ENCODE measurements at regions not wholly inside any gene's neighbourhood (a gene's known extent, or its start where the extent isn't known, plus 50 kb on each side); places are given as distances from the start of the nearest gene placed in this dataset.

DNA sequence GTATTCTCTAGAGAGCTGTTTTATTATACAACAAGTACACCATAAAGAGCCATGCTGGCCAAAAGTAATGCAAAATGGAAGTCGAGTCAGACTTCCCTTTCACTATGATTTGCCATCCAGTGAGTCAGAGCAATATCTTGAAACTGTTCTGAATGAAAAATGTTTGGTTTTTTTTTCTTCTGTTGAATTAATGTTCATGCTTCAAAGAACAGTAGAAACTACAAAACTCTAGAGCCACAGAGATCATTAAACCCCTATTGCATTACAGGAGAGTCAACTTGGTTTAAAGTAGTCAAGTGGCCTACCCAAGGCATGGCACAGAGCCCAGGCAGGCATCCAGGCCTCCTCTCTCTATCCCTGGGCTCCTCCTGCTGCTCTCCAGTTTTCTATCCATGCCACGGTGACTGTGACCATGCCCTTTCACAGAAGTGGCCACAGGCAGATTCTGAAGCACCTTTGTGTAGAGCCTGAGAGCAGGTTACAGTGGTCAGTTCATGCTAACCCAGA lies 358.9 kb downstream of the DEPDC1B start:
- TF ChIP-seq, protein P1, sequence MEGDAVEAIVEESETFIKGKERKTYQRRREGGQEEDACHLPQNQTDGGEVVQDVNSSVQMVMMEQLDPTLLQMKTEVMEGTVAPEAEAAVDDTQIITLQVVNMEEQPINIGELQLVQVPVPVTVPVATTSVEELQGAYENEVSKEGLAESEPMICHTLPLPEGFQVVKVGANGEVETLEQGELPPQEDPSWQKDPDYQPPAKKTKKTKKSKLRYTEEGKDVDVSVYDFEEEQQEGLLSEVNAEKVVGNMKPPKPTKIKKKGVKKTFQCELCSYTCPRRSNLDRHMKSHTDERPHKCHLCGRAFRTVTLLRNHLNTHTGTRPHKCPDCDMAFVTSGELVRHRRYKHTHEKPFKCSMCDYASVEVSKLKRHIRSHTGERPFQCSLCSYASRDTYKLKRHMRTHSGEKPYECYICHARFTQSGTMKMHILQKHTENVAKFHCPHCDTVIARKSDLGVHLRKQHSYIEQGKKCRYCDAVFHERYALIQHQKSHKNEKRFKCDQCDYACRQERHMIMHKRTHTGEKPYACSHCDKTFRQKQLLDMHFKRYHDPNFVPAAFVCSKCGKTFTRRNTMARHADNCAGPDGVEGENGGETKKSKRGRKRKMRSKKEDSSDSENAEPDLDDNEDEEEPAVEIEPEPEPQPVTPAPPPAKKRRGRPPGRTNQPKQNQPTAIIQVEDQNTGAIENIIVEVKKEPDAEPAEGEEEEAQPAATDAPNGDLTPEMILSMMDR (conservative IDR thresholded peaks at IDR 0.05; ENCODE audit: low read length) = no peak
- no peak for TF ChIP-seq EZH2phosphoT487 (IDR thresholded peaks at IDR 0.05; ENCODE audit: borderline replicate concordance)
- Histone ChIP-seq H3K9me3 (ENCODE audit: insufficient read depth, low read depth, low read length) (no peaks in the 10 kb centered on the region), H3K79me2 (ENCODE audit: insufficient read depth, low read length) (no peaks in the 10 kb centered on the region), H2AFZ (ENCODE audit: low read length) (no peak overlapping the region), H3K36me3 (ENCODE audit: insufficient read depth, low read length) (no peaks in the 10 kb centered on the region), H3K9ac (ENCODE audit: low read depth, low read length, poor library complexity, severe bottlenecking) (no peak overlapping the region), H3K4me3 (ENCODE audit: low read length, poor library complexity, severe bottlenecking) (no peak overlapping the region), H3K4me1 (ENCODE audit: insufficient read depth, low read length, poor library complexity, severe bottlenecking) (no peaks in the 10 kb centered on the region), H3F3A (ENCODE audit: low read depth) (no peaks in the 10 kb centered on the region), H3K27me3 (ENCODE audit: insufficient read depth, low read length, poor library complexity, severe bottlenecking) (peaks cover 3% of the 10 kb centered on the region), H3K4me2 (ENCODE audit: low read depth, low read length, poor library complexity, severe bottlenecking) (no peak overlapping the region), H3K9me2 (replicated peaks; ENCODE audit: low read depth, low read length) (no peaks in the 10 kb centered on the region), H4K20me1 (ENCODE audit: insufficient read depth, low read length, poor library complexity, severe bottlenecking) (no peaks in the 10 kb centered on the region)

DNA sequence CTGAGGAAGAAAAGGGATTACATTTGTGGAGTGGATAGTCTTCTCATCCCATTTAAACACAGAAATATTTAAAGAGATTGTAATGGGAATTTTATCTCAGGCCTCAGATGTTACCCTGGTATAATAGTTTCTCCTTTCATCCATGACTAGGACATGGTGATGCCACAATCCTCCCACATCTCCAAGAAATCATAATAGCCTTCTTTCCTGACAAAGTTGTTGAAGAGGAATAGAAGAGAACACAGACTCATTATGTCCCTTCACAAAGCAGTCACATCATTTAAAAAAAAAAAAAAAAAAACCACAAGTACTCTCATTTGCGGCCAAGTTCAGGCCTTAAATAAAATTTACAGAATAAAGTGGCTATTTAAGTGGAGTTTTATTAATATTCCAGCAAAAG lies 359.6 kb downstream of the DEPDC1B start:
- TF ChIP-seq EZH2phosphoT487 (IDR thresholded peaks at IDR 0.05; ENCODE audit: borderline replicate concordance) = no peak
- TF ChIP-seq, protein P1 (conservative IDR thresholded peaks at IDR 0.05; ENCODE audit: low read length) = no peak
- no peaks in the 10 kb centered on the region for H3K36me3 ChIP-seq (ENCODE audit: insufficient read depth, low read length)
- H3K27me3 ChIP-seq (ENCODE audit: insufficient read depth, low read length, poor library complexity, severe bottlenecking) = peaks cover 3% of the 10 kb centered on the region
- no peaks in the 10 kb centered on the region for H3K4me1 ChIP-seq (ENCODE audit: insufficient read depth, low read length, poor library complexity, severe bottlenecking)
- no peaks in the 10 kb centered on the region for H3K9me3 ChIP-seq (ENCODE audit: insufficient read depth, low read depth, low read length)
- H3F3A ChIP-seq (ENCODE audit: low read depth) = no peaks in the 10 kb centered on the region
- no peak overlapping the region for H3K4me3 ChIP-seq (ENCODE audit: low read length, poor library complexity, severe bottlenecking)
- no peak overlapping the region for H3K9ac ChIP-seq (ENCODE audit: low read depth, low read length, poor library complexity, severe bottlenecking)
- H3K9me2 ChIP-seq (replicated peaks; ENCODE audit: low read depth, low read length) = no peaks in the 10 kb centered on the region
- no peak overlapping the region for H3K4me2 ChIP-seq (ENCODE audit: low read depth, low read length, poor library complexity, severe bottlenecking)
- H2AFZ ChIP-seq (ENCODE audit: low read length) = no peak overlapping the region
- H4K20me1 ChIP-seq (ENCODE audit: insufficient read depth, low read length, poor library complexity, severe bottlenecking) = no peaks in the 10 kb centered on the region
- H3K79me2 ChIP-seq (ENCODE audit: insufficient read depth, low read length) = no peaks in the 10 kb centered on the region

DNA sequence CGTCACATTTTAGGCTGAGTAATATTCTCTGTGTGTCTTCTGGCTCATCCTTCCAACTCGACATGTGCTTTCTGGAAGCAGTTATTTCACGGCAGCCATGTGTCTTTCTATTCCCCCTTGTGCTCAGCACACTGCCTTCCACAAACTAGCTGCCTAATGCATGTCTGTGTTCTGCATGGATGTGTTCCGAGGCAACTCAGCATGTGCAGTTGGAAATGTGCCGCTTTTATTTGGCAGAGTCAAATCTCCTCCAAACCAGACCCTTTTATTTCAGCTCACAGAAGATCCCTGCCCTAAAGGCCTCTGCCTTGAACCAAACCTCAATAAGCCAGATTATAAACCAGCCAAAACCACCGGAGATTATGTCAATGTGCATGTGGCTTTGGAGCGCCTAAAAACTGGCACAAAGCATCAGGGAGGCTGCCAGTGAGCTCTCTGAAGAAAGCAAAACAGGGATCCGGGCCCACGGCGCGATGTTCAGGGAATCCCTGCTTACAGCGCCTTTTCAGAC lies 360.2 kb downstream of the DEPDC1B start:
- no peaks in the 10 kb centered on the region for H3K9me3 ChIP-seq (ENCODE audit: insufficient read depth, low read depth, low read length)
- H3F3A ChIP-seq (ENCODE audit: low read depth) = no peaks in the 10 kb centered on the region
- TF ChIP-seq, protein P1 (conservative IDR thresholded peaks at IDR 0.05; ENCODE audit: low read length) = no peak
- TF ChIP-seq EZH2phosphoT487 (IDR thresholded peaks at IDR 0.05; ENCODE audit: borderline replicate concordance) = no peak
- H3K9me2 ChIP-seq (replicated peaks; ENCODE audit: low read depth, low read length) = no peaks in the 10 kb centered on the region
- H2AFZ ChIP-seq (ENCODE audit: low read length) = no peak overlapping the region
- no peaks in the 10 kb centered on the region for H3K79me2 ChIP-seq (ENCODE audit: insufficient read depth, low read length)
- no peaks in the 10 kb centered on the region for H3K4me1 ChIP-seq (ENCODE audit: insufficient read depth, low read length, poor library complexity, severe bottlenecking)
- no peaks in the 10 kb centered on the region for H4K20me1 ChIP-seq (ENCODE audit: insufficient read depth, low read length, poor library complexity, severe bottlenecking)
- H3K9ac ChIP-seq (ENCODE audit: low read depth, low read length, poor library complexity, severe bottlenecking) = no peak overlapping the region
- no peak overlapping the region for H3K4me2 ChIP-seq (ENCODE audit: low read depth, low read length, poor library complexity, severe bottlenecking)
- peaks cover 3% of the 10 kb centered on the region for H3K27me3 ChIP-seq (ENCODE audit: insufficient read depth, low read length, poor library complexity, severe bottlenecking)
- H3K4me3 ChIP-seq (ENCODE audit: low read length, poor library complexity, severe bottlenecking) = no peak overlapping the region
- no peaks in the 10 kb centered on the region for H3K36me3 ChIP-seq (ENCODE audit: insufficient read depth, low read length)

Measured in Loucy (cell line).